GM12878 (cell line): ENCODE measurements at regions not wholly inside any gene's neighbourhood (a gene's known extent, or its start where the extent isn't known, plus 50 kb on each side); places are given as distances from the start of the nearest gene placed in this dataset.

ENCODE experiments used
- ATAC-seq: fragments of 200-7000 bp; cut with Tn5 transposase; 3 replicates; pipeline ENCODE4 v1.9.1; 2020; ENCODE audit warnings: mild to moderate bottlenecking, moderate library complexity
- BruUV-seq: library from RNA; stranded (reverse); fragments of 400-500 nt; replicated peaks from 2 replicates; lab custom pipeline; 2021; lab: Mats Ljungman, UMichigan
- CTCF ChIA-PET: fragments of 300-600 bp; sonication (Branson Sonifier 250); formaldehyde crosslinking; extraction: SDS; loops from one replicate; lab custom pipeline; 2021; ENCODE audit warnings: inconsistent platforms; lab: Yijun Ruan, JAX
- POLR2A ChIA-PET: fragments of 350-600 bp; formaldehyde crosslinking; extraction: SDS; loops from one replicate; lab custom pipeline; 2021; ENCODE audit warnings: inconsistent platforms; lab: Charles Lee
- RAD21 ChIA-PET: fragments of 300-600 bp; sonication (Branson Sonifier 250); formaldehyde crosslinking; loops from one replicate; lab custom pipeline; 2023; ENCODE audit warnings: antibody characterized with exemption; ENCODE audit not compliant: unreplicated experiment; lab: Charles Lee
- SMC1A ChIA-PET: fragments of 300-600 bp; sonication (Branson Sonifier 250); formaldehyde crosslinking; loops from one replicate; lab custom pipeline; 2023; ENCODE audit not compliant: unreplicated experiment, uncharacterized antibody; lab: Charles Lee
- DNase-seq: peaks from one replicate; pipeline ENCODE4 v3.0.0-alpha.2; 2011; ENCODE audit warnings: low read depth, low spot score
- FAIRE-seq: peaks from 3 replicates; lab custom pipeline; 2011; peaks lifted over from hg19 to GRCh38; lab: Jason Lieb, UNC
- H2AFZ ChIP-seq: 2 replicates; pipeline ENCODE4 v1.6.0; 2011; ENCODE audit warnings: low read depth, low read length, control low read depth; ENCODE audit not compliant: control insufficient read depth
- H3K27ac ChIP-seq: 2 replicates; pipeline ENCODE4 v1.5.1; 2011; ENCODE audit warnings: control low read depth; ENCODE audit not compliant: control insufficient read depth, insufficient read depth
- H3K27me3 ChIP-seq, 2 experiments: replicated peaks in 1 of 2; 2 replicates each; pipeline versions ENCODE4 v1.6.0 to v1.6.1; 2011; ENCODE audit warnings: low read length in 1 of 2; ENCODE audit not compliant: control insufficient read depth in 2 of 2, insufficient read depth in 2 of 2
- H3K36me3 ChIP-seq, 2 experiments: 2 replicates each; pipeline ENCODE4 v1.5.1; 2011; ENCODE audit warnings: low read length in 1 of 2; ENCODE audit not compliant: control insufficient read depth in 2 of 2, insufficient read depth in 2 of 2
- H3K4me1 ChIP-seq: 2 replicates; pipeline ENCODE4 v1.6.1; 2011; ENCODE audit warnings: mild to moderate bottlenecking, low read length, moderate library complexity, mixed read lengths; ENCODE audit not compliant: control insufficient read depth, insufficient read depth
- H3K4me2 ChIP-seq: 2 replicates; pipeline ENCODE4 v1.6.0; 2011; ENCODE audit warnings: control low read depth; ENCODE audit not compliant: control insufficient read depth, insufficient read depth
- H3K4me3 ChIP-seq: fragments of 200-600 bp; sonication (generic); 2 replicates; pipeline ENCODE4 v1.5.1; 2016
- H3K79me2 ChIP-seq: 2 replicates; pipeline ENCODE4 v1.6.0; 2011; ENCODE audit warnings: low read length; ENCODE audit not compliant: control insufficient read depth, insufficient read depth
- H3K9ac ChIP-seq: 2 replicates; pipeline ENCODE4 v1.8.0; 2011; ENCODE audit warnings: low read length, control low read depth, mixed read lengths; ENCODE audit not compliant: control insufficient read depth, insufficient read depth
- H3K9me3 ChIP-seq: replicated peaks from 3 replicates; pipeline ENCODE4 v1.5.1; 2011; ENCODE audit warnings: mild to moderate bottlenecking, low read length; ENCODE audit not compliant: control insufficient read depth, insufficient read depth
- H4K20me1 ChIP-seq: 2 replicates; pipeline ENCODE4 v1.6.0; 2011; ENCODE audit not compliant: control insufficient read depth, insufficient read depth
- CEBPB ChIP-seq, 2 experiments: fragments of 150-350 bp in 1 of 2; IDR thresholded peaks; 2 replicates each; pipeline ENCODE4 v1.6.1; 2012 to 2014; ENCODE audit warnings: low read depth in 2 of 2, low read length in 2 of 2, borderline replicate concordance in 1 of 2, inconsistent platforms in 1 of 2
- PML ChIP-seq: IDR thresholded peaks from 2 replicates; pipeline ENCODE4 v1.6.1; 2012; ENCODE audit warnings: low read length, inconsistent platforms
- STAT1 ChIP-seq: fragments of 450-650 bp; conservative IDR thresholded peaks from 2 replicates; pipeline ENCODE4 v1.6.1; 2014; ENCODE audit warnings: antibody characterized with exemption, mild to moderate bottlenecking
- TCF12 ChIP-seq: IDR thresholded peaks from 2 replicates; pipeline ENCODE4 v1.6.1; 2011; ENCODE audit warnings: low read depth, mild to moderate bottlenecking, low read length
- in situ Hi-C: fragments of 300-500 bp; cut with MboI; formaldehyde crosslinking; loops from 9 replicates; pipeline ENCODE4 v1.14.3; 2018; ENCODE audit warnings: mixed read lengths
- intact Hi-C: fragments of 100-400 bp; cut with micrococcal nuclease; formaldehyde crosslinking; loops from one replicate; pipeline ENCODE4 v1.14.2; 2022; ENCODE audit not compliant: unreplicated experiment
- TF ChIP-seq, protein P1 (sequence below): fragments of 450-650 bp; IDR thresholded peaks from 2 replicates; pipeline ENCODE4 v1.6.1; 2014; ENCODE audit warnings: mild to moderate bottlenecking

- TF ChIP-seq TCF12: no peak
Measured at GRCh38 chr6:12436683-12437082, 146.5 kb downstream of the EDN1 start (continued).

DNA sequence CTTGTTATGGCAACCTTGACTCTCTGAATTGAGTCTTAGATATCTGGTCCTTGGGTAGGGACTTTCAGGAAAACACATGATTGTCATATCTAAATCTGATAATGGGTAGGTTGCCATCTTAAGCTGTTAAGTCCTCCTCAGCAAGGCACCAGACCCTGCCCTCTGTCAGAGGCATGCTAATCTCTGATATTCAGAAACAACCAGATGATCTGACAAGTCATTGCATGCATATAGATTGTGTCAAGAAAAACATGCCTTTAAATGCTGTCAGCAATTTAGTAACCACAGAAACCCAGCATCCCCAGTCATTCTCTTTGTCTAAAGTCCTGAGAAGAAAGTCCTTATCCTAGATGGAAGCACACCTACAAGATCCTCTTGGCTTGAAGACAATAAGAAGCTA is 149.1 kb downstream of the EDN1 start:
- ChIA-PET SMC1A (interaction anchor here (1.0 to 2.8 kb wide), 7 partner anchors 10 to 74 kb away, joined by 3 to 8 read pairs (median 5); no protein-coding TSS in a partner anchor), CTCF (interaction anchor here (0.8 to 1.8 kb wide), 4 partner anchors 9 to 128 kb away, joined by 3 to 5 read pairs (median 4); no protein-coding TSS in a partner anchor), POLR2A (interaction anchor here (1.5 kb wide), 1 partner anchor 68 kb away, joined by 3 read pairs; no protein-coding TSS in a partner anchor), RAD21 (interaction anchor here (0.9 kb wide), 1 partner anchor 104 kb away, joined by 3 read pairs; no protein-coding TSS in a partner anchor)
- H3K9me3 ChIP-seq: no peaks in the 10 kb centered on the region; the same call in 2 of the 3 replicates
- no peaks in the 10 kb centered on the region for H3K4me1 ChIP-seq
- no peaks in the 10 kb centered on the region for H3K79me2 ChIP-seq
- BruUV-seq: no TSS peak
- in situ Hi-C loops: no loop called here
- DNase-seq (no peak), ATAC-seq (no peak), FAIRE-seq (no peak)
- no peak overlapping the region for H3K4me3 ChIP-seq
- intact Hi-C loops: no loop called here
- TF ChIP-seq STAT1 (no peak), PML (no peak), CEBPB (IDR thresholded peaks at IDR 0.05; ENCODE audit: borderline replicate concordance in 1 of 2, low read depth in 2 of 2, low read length in 2 of 2) (no peak)
- TF ChIP-seq, protein P1, sequence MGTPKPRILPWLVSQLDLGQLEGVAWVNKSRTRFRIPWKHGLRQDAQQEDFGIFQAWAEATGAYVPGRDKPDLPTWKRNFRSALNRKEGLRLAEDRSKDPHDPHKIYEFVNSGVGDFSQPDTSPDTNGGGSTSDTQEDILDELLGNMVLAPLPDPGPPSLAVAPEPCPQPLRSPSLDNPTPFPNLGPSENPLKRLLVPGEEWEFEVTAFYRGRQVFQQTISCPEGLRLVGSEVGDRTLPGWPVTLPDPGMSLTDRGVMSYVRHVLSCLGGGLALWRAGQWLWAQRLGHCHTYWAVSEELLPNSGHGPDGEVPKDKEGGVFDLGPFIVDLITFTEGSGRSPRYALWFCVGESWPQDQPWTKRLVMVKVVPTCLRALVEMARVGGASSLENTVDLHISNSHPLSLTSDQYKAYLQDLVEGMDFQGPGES: no peak
- no peaks in the 10 kb centered on the region for H3K27me3 ChIP-seq
- H3K9ac ChIP-seq: no peak overlapping the region
- H4K20me1 ChIP-seq: no peaks in the 10 kb centered on the region
- H2AFZ ChIP-seq: no peak overlapping the region
- H3K36me3 ChIP-seq: no peaks in the 10 kb centered on the region
- no peak overlapping the region for H3K27ac ChIP-seq
- H3K4me2 ChIP-seq: no peak overlapping the region
